Erythroblast (primary cell): ENCODE measurements at regions not wholly inside any gene's neighbourhood (a gene's known extent, or its start where the extent isn't known, plus 50 kb on each side); places are given as distances from the start of the nearest gene placed in this dataset.

Source experiments
- GATA1 ChIP-seq: IDR thresholded peaks from 2 replicates; pipeline ENCODE4 v1.6.1; 2011; ENCODE audit warnings: low read depth, mild to moderate bottlenecking, control low read depth, low read length, moderate library complexity
- POLR2A ChIP-seq: IDR thresholded peaks from 2 replicates; pipeline ENCODE4 v1.6.1; 2011; ENCODE audit warnings: mild to moderate bottlenecking, low read length

DNA sequence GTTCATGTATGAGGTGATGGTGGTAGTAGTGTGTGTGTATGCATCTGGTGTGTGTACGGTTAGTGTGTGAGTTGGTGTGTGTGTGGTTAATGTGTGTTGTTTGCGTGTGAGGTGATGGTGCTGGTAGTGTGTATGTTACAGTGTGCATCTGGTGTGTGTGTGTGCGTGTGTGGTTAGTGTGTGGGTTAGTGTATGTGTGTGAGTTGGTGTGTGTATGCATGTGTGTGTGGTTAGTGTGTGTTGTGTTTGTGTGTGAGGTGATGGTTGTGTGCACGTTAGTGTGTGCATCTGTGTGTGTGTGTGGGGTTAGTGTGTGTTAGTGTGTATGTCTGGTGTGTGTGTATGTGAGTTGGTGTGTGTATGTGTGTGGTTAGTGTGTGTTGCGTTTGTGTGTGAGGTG lies 153.0 kb downstream of the ACTR3B start:
- no peak for TF ChIP-seq POLR2A
- no peak for TF ChIP-seq GATA1
